ENCODE measurements at regions not wholly inside any gene's neighbourhood (a gene's known extent, or its start where the extent isn't known, plus 50 kb on each side); places are given as distances from the start of the nearest gene placed in this dataset.

GRCh38 chr6:169890049-169890448 lies 138.6 kb downstream of the ERMARD start:
- DNase-seq (ENCODE audit: low spot score), result no peak

GRCh38 chr6:169887529-169888140 lies 136.2 kb downstream of the ERMARD start:
- DNase-seq (ENCODE audit: low spot score), result no peak

DNA sequence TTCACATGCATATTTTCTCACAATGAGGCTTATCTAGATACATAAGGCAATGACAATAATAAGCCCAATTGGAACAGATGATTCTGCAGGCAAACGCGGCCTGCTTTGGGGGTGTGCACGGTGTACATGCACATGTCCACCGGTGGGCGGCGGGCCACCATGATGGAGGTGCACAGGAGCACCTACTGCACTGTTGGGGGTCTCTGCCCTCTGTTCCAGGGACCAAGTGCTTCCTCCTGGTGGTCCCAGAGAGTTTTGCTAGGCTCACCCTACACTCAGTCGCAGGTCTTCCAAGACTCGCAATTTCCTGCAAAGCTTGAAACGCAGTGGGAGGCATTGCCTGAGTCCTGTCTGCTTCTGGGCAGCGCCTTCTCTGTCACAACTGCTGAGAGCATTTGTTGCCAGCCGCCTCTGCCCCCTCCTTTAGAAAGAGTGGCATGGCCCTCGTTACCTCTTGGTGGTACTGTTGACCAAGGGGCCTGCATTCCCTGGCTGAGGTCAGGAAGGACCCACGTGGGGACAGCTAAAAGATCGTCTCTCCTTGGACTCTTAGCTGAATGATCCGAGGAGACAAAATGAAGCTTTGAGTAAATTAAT lies 135.3 kb downstream of the ERMARD start:
- DNase-seq (ENCODE audit: low spot score), result no peak

DNA sequence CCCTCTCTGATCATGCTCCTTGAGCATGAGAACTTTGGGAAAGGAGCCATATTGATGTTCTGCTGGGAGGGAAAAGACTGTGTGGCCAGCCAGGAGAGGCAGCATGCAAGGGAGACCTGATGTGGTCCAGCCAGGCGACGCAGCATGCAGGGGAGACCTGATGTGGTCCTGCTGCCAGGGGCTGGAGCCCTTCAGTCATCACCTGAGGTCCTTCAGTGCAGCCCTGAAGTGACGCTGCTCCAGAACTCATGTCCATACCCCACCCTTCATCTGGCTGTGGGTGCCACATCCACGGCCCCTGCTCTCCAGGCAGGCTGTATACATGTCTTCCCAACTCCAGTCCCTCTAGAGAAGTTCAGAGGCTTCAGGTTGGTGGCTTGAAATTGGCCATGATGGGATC lies 134.4 kb downstream of the ERMARD start:
- DNase-seq (ENCODE audit: low spot score), result no peak

GRCh38 chr6:169885131-169885530 lies 133.7 kb downstream of the ERMARD start:
- DNase-seq (ENCODE audit: low spot score), result no peak

- DNase-seq (ENCODE audit: low spot score), result no peak
Measured at GRCh38 chr6:169884158-169884557, 132.7 kb downstream of the ERMARD start.

- DNase-seq (ENCODE audit: low spot score), result no peak
Measured at GRCh38 chr6:169883316-169883715, 131.9 kb downstream of the ERMARD start.

GRCh38 chr6:169881976-169882375 lies 130.6 kb downstream of the ERMARD start:
- no peak for DNase-seq (ENCODE audit: low spot score)

GRCh38 chr6:169881398-169881797 lies 130.0 kb downstream of the ERMARD start:
- no peak for DNase-seq (ENCODE audit: low spot score)

- no peak for DNase-seq (ENCODE audit: low spot score)
Measured at GRCh38 chr6:169880516-169880915, 129.1 kb downstream of the ERMARD start.

GRCh38 chr6:169869301-169869700 lies 117.9 kb downstream of the ERMARD start:
- DNase-seq (ENCODE audit: low spot score), result no peak

DNA sequence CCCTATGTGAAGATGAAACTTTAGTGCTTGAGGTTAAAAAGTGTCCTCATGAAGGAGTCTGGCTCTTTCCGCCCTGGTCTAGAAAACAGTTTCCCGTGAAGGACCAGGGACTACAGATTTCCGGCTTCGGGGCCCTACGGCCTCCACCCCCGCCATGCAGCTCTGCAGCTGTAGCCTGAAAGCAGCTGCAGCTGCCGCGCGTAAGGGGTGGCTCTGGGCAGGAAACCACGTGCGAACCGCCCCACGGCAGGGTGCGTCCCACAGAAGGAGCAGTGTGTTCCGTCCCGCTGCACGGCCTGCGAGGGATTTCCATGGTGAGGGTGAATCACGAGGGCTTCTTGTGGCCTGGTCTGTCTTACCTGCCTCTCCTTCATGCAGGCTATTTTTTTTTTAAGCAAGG lies 117.0 kb downstream of the ERMARD start:
- DNase-seq (ENCODE audit: low spot score), result peak; percentile 55

DNA sequence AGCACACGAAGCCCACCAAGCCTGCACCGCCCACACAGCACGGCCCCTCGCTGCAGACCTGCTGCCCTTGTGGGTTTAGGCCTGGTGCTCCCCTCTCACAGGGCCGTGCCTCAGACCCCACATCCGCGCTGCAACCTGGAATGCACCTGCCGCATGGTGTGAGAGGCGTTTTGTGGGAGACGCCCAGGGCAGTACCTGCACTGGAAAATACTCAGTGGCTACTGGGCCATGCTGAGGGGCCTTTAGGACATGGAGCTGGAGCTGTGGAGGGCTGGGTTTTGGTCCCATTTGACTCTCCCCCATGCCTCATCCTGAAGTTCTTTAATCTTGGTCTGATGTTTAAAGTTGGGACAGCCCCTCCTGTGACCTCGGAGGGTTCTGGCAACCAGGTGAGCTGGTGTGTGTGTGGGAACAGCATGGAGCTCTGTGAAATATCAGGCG lies 116.3 kb downstream of the ERMARD start:
- no peak for DNase-seq (ENCODE audit: low spot score)

- no peak for DNase-seq (ENCODE audit: low spot score)
Measured at GRCh38 chr6:169866668-169867521, 115.5 kb downstream of the ERMARD start.

DNA sequence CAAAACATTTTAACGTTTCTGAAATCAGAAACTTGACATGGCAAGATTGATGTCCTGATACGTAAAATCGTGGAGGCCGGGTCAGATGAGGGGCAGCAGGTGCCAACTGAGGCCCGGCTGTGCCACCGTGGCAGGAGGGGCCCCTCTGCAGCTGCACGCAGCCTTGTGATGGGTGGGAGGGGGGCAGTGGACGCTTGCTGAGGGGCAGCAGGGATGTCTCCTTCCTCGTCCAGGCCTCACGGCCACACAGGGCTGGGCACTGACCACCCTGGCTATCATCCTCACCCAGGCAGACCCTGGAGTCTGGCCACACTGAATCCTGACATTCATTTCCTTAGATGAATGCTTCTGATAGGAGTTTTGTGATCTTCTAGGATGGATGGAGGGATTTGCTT lies 114.7 kb downstream of the ERMARD start:
- no peak for DNase-seq (ENCODE audit: low spot score)

- DNase-seq (ENCODE audit: low spot score), result no peak
Measured at GRCh38 chr6:169865346-169866139, 114.1 kb downstream of the ERMARD start.

DNA sequence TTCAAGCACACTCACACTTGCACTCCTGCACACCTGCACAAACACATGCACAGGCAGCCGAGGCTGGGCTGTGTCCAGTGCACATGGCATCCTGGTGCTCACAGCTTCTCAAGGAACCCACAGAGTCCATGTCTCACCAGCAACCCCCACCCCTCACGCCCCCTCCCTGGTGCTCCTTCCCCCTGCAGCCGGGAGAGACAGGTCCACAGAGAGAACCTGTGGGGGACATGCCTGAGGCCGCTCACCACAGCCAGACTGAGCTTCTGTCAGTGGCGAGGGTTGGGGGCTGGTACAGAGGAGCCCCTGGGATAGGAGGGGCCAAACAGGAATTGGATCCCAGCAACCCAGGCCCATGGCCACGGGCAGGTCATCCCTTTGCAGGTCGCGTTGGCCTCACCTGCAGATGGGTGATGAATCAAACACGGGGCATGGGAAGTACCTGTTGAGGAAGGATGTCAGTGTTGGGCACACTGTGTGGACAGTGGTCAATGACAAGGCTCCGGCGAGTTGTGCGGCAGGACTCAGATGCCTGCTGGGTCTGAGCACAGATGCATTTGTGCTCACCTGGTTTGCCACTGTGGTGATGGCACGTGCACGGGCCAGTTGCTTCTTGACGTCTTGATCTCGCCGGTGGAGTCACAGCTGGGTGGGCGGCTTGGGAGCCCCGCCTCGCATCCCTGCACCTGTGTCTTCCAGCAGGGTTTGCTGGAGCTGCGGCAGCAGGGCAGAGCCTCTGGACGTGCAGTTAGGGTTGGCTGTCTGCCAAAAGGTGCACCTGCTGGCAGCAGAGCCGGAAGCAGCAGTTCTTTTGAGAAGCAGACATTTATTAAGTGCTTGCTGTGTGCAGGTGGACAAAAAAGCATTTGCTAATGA lies 113.0 kb downstream of the ERMARD start:
- DNase-seq (ENCODE audit: low spot score), result no peak

GRCh38 chr6:169863710-169864109 lies 112.3 kb downstream of the ERMARD start:
- DNase-seq (ENCODE audit: low spot score), result no peak

GRCh38 chr6:169862892-169863525 lies 111.6 kb downstream of the ERMARD start:
- no peak for DNase-seq (ENCODE audit: low spot score)

DNA sequence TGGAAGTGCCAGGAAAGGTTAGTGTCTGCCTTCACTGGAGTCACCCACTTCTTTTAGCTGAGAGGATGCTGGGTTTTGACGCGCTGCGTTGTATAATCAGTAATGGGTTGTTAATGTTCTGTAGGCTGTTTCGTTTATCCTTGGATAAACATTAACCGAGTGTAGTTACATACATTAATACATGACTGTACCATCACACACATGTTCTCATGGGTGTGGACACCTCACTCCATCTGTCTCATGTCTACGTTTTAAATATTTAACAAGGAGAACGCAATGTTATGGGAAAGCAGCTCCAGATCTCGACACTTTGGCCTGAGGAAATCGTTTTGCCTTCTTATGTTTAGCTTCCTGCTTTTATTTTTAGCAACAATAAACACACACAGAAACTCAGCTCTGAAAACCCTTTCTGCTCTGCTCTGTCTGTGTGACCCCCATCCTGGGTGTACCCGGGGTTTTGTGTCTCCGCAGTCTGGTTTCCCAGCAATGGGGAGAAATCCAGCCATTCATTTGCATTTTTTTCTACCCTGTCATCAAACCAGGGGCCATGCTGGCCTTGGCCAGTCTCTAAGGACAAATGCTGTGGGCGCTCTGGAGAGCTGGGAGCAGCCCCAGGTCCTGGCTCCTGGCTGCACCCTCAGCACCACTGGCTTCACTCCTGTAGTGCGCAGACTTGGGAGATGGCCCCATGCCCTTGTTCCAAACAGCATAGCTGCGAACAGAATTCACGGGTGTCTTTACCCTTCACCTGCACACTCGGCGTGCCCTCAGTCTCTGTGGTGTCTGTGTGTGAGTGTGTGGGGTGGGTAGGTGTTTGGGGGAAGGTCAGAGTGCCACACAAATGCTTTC lies 110.8 kb downstream of the ERMARD start:
- no peak for DNase-seq (ENCODE audit: low spot score)
